Caco-2 (cell line): ENCODE measurements at regions not wholly inside any gene's neighbourhood (a gene's known extent, or its start where the extent isn't known, plus 50 kb on each side); places are given as distances from the start of the nearest gene placed in this dataset.

Experiments used
- BruUV-seq: library from RNA; stranded (reverse); fragments of 400-500 nt; replicated peaks from 2 replicates; lab custom pipeline; 2021; lab: Mats Ljungman, UMichigan
- CTCF ChIA-PET: fragments of 300-600 bp; sonication (Branson Sonifier 250); formaldehyde crosslinking; loops from one replicate; lab custom pipeline; 2022; ENCODE audit warnings: antibody characterized with exemption; lab: Charles Lee
- POLR2A ChIA-PET: fragments of 300-600 bp; sonication (Branson Sonifier 250); formaldehyde crosslinking; loops from one replicate; lab custom pipeline; 2022; ENCODE audit warnings: antibody characterized with exemption; lab: Charles Lee
- DNase-seq, 2 experiments: peaks; one replicate each; pipeline versions ENCODE4 v3.0.0 to v3.0.0-alpha.2; 2020 to 2022
- H3K27me3 ChIP-seq: replicated peaks from 2 replicates; pipeline ENCODE4 v1.6.0; 2011; ENCODE audit warnings: low read length; ENCODE audit not compliant: control insufficient read depth, insufficient read depth
- H3K36me3 ChIP-seq: 2 replicates; pipeline ENCODE4 v1.5.1; 2011; ENCODE audit warnings: low read length; ENCODE audit not compliant: control insufficient read depth, insufficient read depth
- H3K4me1 ChIP-seq: fragments of 250-450 bp; sonication (Bioruptor Pico); 2 replicates; pipeline ENCODE4 v1.5.1; 2020; ENCODE audit warnings: mild to moderate bottlenecking
- H3K4me3 ChIP-seq: 2 replicates; pipeline ENCODE4 v1.5.1; 2011; ENCODE audit warnings: low read depth, mild to moderate bottlenecking, control low read depth, low read length
- H3K9me3 ChIP-seq: fragments of 250-450 bp; sonication (Bioruptor Pico); 2 replicates; pipeline ENCODE4 v1.5.1; 2020; ENCODE audit warnings: mild to moderate bottlenecking, moderate library complexity
- H3K27ac Mint-ChIP-seq: one replicate; pipeline ENCODE4 v1.8.0; 2022; ENCODE audit warnings: mixed read lengths; ENCODE audit not compliant: unreplicated experiment
- H3K27me3 Mint-ChIP-seq: one replicate; pipeline ENCODE4 v1.8.0; 2022; ENCODE audit warnings: mixed read lengths; ENCODE audit not compliant: insufficient read depth, unreplicated experiment
- H3K36me3 Mint-ChIP-seq: one replicate; pipeline ENCODE4 v1.8.0; 2022; ENCODE audit warnings: mild to moderate bottlenecking, mixed read lengths; ENCODE audit not compliant: insufficient read depth, unreplicated experiment
- H3K4me1 Mint-ChIP-seq: one replicate; pipeline ENCODE4 v1.8.0; 2022; ENCODE audit warnings: low read depth, mixed read lengths; ENCODE audit not compliant: unreplicated experiment
- H3K4me3 Mint-ChIP-seq: one replicate; pipeline ENCODE4 v1.8.0; 2022; ENCODE audit warnings: mild to moderate bottlenecking, moderate library complexity, mixed read lengths; ENCODE audit not compliant: unreplicated experiment
- H3K9me3 Mint-ChIP-seq: one replicate; pipeline ENCODE4 v1.8.0; 2022; ENCODE audit warnings: mixed read lengths; ENCODE audit not compliant: unreplicated experiment
- intact Hi-C: fragments of 100-400 bp; cut with micrococcal nuclease; formaldehyde crosslinking; loops from one replicate; pipeline ENCODE4 v1.10.0; 2022; ENCODE audit not compliant: unreplicated experiment
- TF ChIP-seq, protein P1 (sequence below), 2 experiments: fragments of 200-600 bp in 1 of 2; IDR thresholded peaks; 1 replicate in 1 of 2; 2 replicates in 1 of 2; pipeline versions ENCODE4 v1.5.1 to v1.8.0; 2011 to 2022; ENCODE audit warnings: antibody characterized with exemption in 1 of 2, control low read depth in 1 of 2, inconsistent platforms in 1 of 2, low read depth in 1 of 2, low read length in 1 of 2, mild to moderate bottlenecking in 1 of 2, moderate library complexity in 1 of 2; ENCODE audit not compliant: insufficient read depth in 1 of 2, severe bottlenecking in 1 of 2, unreplicated experiment in 1 of 2

DNA sequence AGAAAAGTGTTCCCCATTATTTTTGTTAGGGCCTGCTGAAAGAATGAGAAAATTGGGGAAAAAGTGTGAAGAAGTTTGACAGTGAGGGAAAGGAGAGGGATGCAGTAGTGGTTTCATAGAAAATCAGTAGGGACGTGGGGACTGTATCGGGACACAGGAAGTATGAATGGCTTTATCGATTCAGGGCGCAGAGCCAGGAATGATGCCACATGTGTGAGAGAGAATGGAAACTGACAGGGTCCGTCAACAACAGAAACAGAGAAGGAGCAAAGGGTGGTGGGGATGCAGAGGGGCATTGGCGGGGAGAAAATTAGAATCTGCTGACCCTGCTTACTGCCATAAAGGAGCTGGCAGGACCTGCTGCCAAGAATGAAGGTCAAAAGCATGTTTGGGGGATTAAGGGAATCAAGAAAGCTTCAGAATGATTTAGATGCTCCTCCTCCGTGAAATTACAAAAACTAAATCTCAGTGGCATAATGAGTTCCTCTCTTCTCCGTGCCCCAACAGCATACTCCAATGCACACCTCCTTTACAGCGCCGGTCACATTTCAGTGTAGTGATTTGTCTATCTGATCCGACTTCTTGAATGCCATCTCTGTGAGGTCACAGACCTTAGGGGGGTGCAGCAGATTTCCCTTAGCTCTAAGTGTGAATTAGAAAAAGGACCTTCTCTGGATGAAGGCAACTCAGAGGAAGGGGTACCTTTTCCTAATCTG lies 92.6 kb downstream of the EMP1 start:
- no peak for DNase-seq
- no peaks in the 10 kb centered on the region for H3K4me1 Mint-ChIP-seq
- H3K27me3 Mint-ChIP-seq = peaks cover 6% of the 10 kb centered on the region
- Histone ChIP-seq H3K4me1 (no peaks in the 10 kb centered on the region), H3K27me3 (no peaks in the 10 kb centered on the region), H3K4me3 (no peak overlapping the region), H3K36me3 (no peaks in the 10 kb centered on the region), H3K9me3 (no peaks in the 10 kb centered on the region)
- H3K4me3 Mint-ChIP-seq = no peak overlapping the region
- H3K36me3 Mint-ChIP-seq = no peaks in the 10 kb centered on the region
- H3K9me3 Mint-ChIP-seq = no peaks in the 10 kb centered on the region
- ChIA-PET POLR2A (no interaction called here), CTCF (no interaction called here)
- intact Hi-C loops = no loop called here
- TF ChIP-seq, protein P1, sequence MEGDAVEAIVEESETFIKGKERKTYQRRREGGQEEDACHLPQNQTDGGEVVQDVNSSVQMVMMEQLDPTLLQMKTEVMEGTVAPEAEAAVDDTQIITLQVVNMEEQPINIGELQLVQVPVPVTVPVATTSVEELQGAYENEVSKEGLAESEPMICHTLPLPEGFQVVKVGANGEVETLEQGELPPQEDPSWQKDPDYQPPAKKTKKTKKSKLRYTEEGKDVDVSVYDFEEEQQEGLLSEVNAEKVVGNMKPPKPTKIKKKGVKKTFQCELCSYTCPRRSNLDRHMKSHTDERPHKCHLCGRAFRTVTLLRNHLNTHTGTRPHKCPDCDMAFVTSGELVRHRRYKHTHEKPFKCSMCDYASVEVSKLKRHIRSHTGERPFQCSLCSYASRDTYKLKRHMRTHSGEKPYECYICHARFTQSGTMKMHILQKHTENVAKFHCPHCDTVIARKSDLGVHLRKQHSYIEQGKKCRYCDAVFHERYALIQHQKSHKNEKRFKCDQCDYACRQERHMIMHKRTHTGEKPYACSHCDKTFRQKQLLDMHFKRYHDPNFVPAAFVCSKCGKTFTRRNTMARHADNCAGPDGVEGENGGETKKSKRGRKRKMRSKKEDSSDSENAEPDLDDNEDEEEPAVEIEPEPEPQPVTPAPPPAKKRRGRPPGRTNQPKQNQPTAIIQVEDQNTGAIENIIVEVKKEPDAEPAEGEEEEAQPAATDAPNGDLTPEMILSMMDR (IDR thresholded peaks at IDR 0.05; ENCODE audit: insufficient read depth in 1 of 2, low read depth in 1 of 2, low read length in 1 of 2, severe bottlenecking in 1 of 2, unreplicated experiment in 1 of 2) = no peak
- BruUV-seq = no TSS peak
- no peak overlapping the region for H3K27ac Mint-ChIP-seq

DNA sequence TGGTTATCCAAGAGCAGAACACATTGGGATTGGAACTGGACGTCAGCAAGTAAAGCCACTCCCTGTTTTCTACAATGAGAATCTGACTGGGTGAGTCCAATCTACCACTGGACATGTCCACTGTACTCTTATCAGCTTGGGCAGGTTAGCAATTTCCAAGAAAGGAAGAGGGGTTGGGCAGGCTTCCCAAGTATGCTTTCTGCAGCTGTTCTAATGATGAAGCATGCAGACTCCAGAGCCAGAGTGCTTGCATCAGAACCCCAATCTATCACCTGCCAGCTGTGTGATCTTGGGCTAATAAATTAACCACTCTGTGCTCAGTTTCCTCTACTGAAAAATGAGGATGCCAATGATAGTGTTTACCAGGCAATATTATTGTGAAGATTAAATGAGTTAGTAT lies 92.0 kb downstream of the EMP1 start:
- TF ChIP-seq, protein P1 (IDR thresholded peaks at IDR 0.05; ENCODE audit: insufficient read depth in 1 of 2, low read depth in 1 of 2, low read length in 1 of 2, severe bottlenecking in 1 of 2, unreplicated experiment in 1 of 2) = no peak
- intact Hi-C loops = no loop called here
- H3K4me3 ChIP-seq = no peak overlapping the region
- no peaks in the 10 kb centered on the region for H3K27me3 ChIP-seq
- Mint-ChIP-seq H3K4me1 (no peaks in the 10 kb centered on the region), H3K36me3 (no peaks in the 10 kb centered on the region), H3K9me3 (no peaks in the 10 kb centered on the region), H3K27me3 (peaks cover 4% of the 10 kb centered on the region), H3K4me3 (no peak overlapping the region), H3K27ac (no peak overlapping the region)
- no TSS peak for BruUV-seq
- no peak for DNase-seq
- H3K9me3 ChIP-seq = no peaks in the 10 kb centered on the region
- CTCF ChIA-PET = no interaction called here
- no peaks in the 10 kb centered on the region for H3K4me1 ChIP-seq
- no peaks in the 10 kb centered on the region for H3K36me3 ChIP-seq
- POLR2A ChIA-PET = no interaction called here

DNA sequence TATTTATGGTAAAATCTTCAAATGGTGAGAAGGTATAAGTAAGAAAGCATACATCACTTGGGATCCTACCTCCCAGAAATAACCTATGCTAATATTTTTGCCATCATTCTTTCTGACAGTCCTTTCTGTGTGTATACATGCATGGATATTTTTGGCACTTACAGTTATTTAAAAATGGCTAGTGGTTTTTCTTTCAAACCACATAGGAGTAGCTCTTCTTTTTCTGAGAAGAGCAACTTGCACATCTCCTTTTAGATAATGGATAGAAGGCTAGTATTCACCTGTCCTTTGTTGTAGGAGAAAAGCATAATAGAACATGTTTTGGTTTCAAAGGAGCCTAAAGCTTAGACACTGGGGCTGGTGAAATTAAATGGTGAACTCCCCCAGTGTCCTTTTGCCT lies 87.3 kb downstream of the EMP1 start:
- TF ChIP-seq, protein P1 (IDR thresholded peaks at IDR 0.05; ENCODE audit: insufficient read depth in 1 of 2, low read depth in 1 of 2, low read length in 1 of 2, severe bottlenecking in 1 of 2, unreplicated experiment in 1 of 2) = no peak
- Histone ChIP-seq H3K4me1 (no peaks in the 10 kb centered on the region), H3K9me3 (no peaks in the 10 kb centered on the region), H3K36me3 (no peaks in the 10 kb centered on the region), H3K4me3 (no peak overlapping the region), H3K27me3 (no peaks in the 10 kb centered on the region)
- ChIA-PET POLR2A (no interaction called here), CTCF (no interaction called here)
- H3K27ac Mint-ChIP-seq = no peak overlapping the region
- intact Hi-C loops = no loop called here
- no peaks in the 10 kb centered on the region for H3K36me3 Mint-ChIP-seq
- DNase-seq = no peak
- H3K4me1 Mint-ChIP-seq = no peaks in the 10 kb centered on the region
- peaks cover 7% of the 10 kb centered on the region for H3K27me3 Mint-ChIP-seq
- BruUV-seq = no TSS peak
- H3K9me3 Mint-ChIP-seq = no peaks in the 10 kb centered on the region
- H3K4me3 Mint-ChIP-seq = no peak overlapping the region
